ENCODE measurements at regions not wholly inside any gene's neighbourhood (a gene's known extent, or its start where the extent isn't known, plus 50 kb on each side); places are given as distances from the start of the nearest gene placed in this dataset.
"Not testable (repeated sequence)": the region's sequence is repeated elsewhere in the genome, so short reads cannot be mapped to it uniquely, and the experiment has no call there.

- intact Hi-C loops (cut with DNase I): no loop called here
These were observed 86.8 kb downstream of the NDUFA12 start for GRCh38 chr12:94916663-94917062.

GRCh38 chr12:94909663-94910062 is 93.8 kb downstream of the NDUFA12 start:
- TF ChIP-seq POLR2A (IDR thresholded peaks at IDR 0.05): no peak
- no peak for TF ChIP-seq CTCF (IDR thresholded peaks at IDR 0.05)
- no peak for TF ChIP-seq POLR2AphosphoS5 (IDR thresholded peaks at IDR 0.05; ENCODE audit: insufficient read depth in 1 of 2, low read depth in 1 of 2)
- intact Hi-C loops (cut with DNase I): no loop called here
- H3K9me3 ChIP-seq: peaks cover 3% of the 10 kb centered on the region
- H3K4me3 ChIP-seq: no peak overlapping the region
- no peaks in the 10 kb centered on the region for H3K27me3 ChIP-seq
- DNase-seq (ENCODE audit: extremely low spot score in 2 of 2): no peak
- no peak overlapping the region for H3K27ac ChIP-seq
- no peaks in the 10 kb centered on the region for H3K4me1 ChIP-seq
- no peaks in the 10 kb centered on the region for H3K36me3 ChIP-seq

More at GRCh38 chr12:94916663-94917062, 86.8 kb downstream of the NDUFA12 start:
- Histone ChIP-seq H3K36me3 (no peaks in the 10 kb centered on the region), H3K27ac (no peak overlapping the region), H3K4me1 (no peaks in the 10 kb centered on the region), H3K4me3 (no peak overlapping the region), H3K9me3 (no peaks in the 10 kb centered on the region), H3K27me3 (no peaks in the 10 kb centered on the region)
- no peak for DNase-seq (ENCODE audit: extremely low spot score in 2 of 2)
- TF ChIP-seq POLR2AphosphoS5 (IDR thresholded peaks at IDR 0.05; ENCODE audit: insufficient read depth in 1 of 2, low read depth in 1 of 2) (no peak), CTCF (IDR thresholded peaks at IDR 0.05) (no peak), POLR2A (IDR thresholded peaks at IDR 0.05) (no peak)

GRCh38 chr12:94905749-94906148 is 97.7 kb downstream of the NDUFA12 start:
- H3K27me3 ChIP-seq; H3K27ac ChIP-seq; H3K4me1 ChIP-seq; H3K9me3 ChIP-seq; H3K36me3 ChIP-seq; H3K4me3 ChIP-seq; intact Hi-C loops (cut with DNase I); DNase-seq (ENCODE audit: extremely low spot score in 2 of 2): not testable (repeated sequence)

- DNase-seq (ENCODE audit: extremely low spot score in 2 of 2): no peak
- Histone ChIP-seq H3K4me3 (no peak overlapping the region), H3K4me1 (no peaks in the 10 kb centered on the region), H3K27ac (no peak overlapping the region), H3K36me3 (no peaks in the 10 kb centered on the region), H3K27me3 (no peaks in the 10 kb centered on the region), H3K9me3 (no peaks in the 10 kb centered on the region)
- intact Hi-C loops (cut with DNase I): no loop called here
- TF ChIP-seq POLR2A (IDR thresholded peaks at IDR 0.05) (no peak), POLR2AphosphoS5 (IDR thresholded peaks at IDR 0.05; ENCODE audit: insufficient read depth in 1 of 2, low read depth in 1 of 2) (no peak), CTCF (IDR thresholded peaks at IDR 0.05) (no peak)
These were observed 103.0 kb downstream of the NDUFA12 start for GRCh38 chr12:94900496-94900895.

GRCh38 chr12:94898388-94898787 is 105.1 kb downstream of the NDUFA12 start:
- no peak for TF ChIP-seq POLR2AphosphoS5 (IDR thresholded peaks at IDR 0.05; ENCODE audit: insufficient read depth in 1 of 2, low read depth in 1 of 2)
- TF ChIP-seq CTCF (IDR thresholded peaks at IDR 0.05): no peak
- TF ChIP-seq POLR2A (IDR thresholded peaks at IDR 0.05): no peak
- intact Hi-C loops (cut with DNase I): no loop called here
- no peak overlapping the region for H3K27ac ChIP-seq

More at GRCh38 chr12:94898388-94898787, 105.1 kb downstream of the NDUFA12 start:
- H3K9me3 ChIP-seq: no peaks in the 10 kb centered on the region
- H3K36me3 ChIP-seq: no peaks in the 10 kb centered on the region
- no peak overlapping the region for H3K4me3 ChIP-seq
- DNase-seq (ENCODE audit: extremely low spot score in 2 of 2): no peak
- no peaks in the 10 kb centered on the region for H3K27me3 ChIP-seq
- no peaks in the 10 kb centered on the region for H3K4me1 ChIP-seq
